ENCODE measurements at regions not wholly inside any gene's neighbourhood (a gene's known extent, or its start where the extent isn't known, plus 50 kb on each side); places are given as distances from the start of the nearest gene placed in this dataset.

GRCh38 chr5:67317603-67318002 lies 121.0 kb upstream of the CD180 start:
- H3K9me3 Mint-ChIP-seq = peaks cover 2% of the 10 kb centered on the region
- H3K27ac Mint-ChIP-seq = no peak overlapping the region
- H3K4me1 Mint-ChIP-seq = no peaks in the 10 kb centered on the region
- ChIA-PET POLR2A (no interaction called here), CTCF (no interaction called here)
- no peak for DNase-seq
- H3K27me3 Mint-ChIP-seq = no peaks in the 10 kb centered on the region
- no peak overlapping the region for H3K4me3 Mint-ChIP-seq
- H3K36me3 Mint-ChIP-seq (ENCODE audit: low read depth) = no peaks in the 10 kb centered on the region

GRCh38 chr5:67316695-67317094 lies 120.1 kb upstream of the CD180 start:
- CTCF ChIA-PET = interaction anchor here (0.7 kb wide), 1 partner anchor 293 kb away, joined by 3 read pairs; no protein-coding TSS in a partner anchor
- H3K4me1 Mint-ChIP-seq = no peaks in the 10 kb centered on the region
- H3K36me3 Mint-ChIP-seq (ENCODE audit: low read depth) = no peaks in the 10 kb centered on the region
- no peak overlapping the region for H3K4me3 Mint-ChIP-seq
- POLR2A ChIA-PET = no interaction called here
- H3K9me3 Mint-ChIP-seq = peaks cover 2% of the 10 kb centered on the region
- no peak for DNase-seq
- H3K27ac Mint-ChIP-seq = no peak overlapping the region
- no peaks in the 10 kb centered on the region for H3K27me3 Mint-ChIP-seq

GRCh38 chr5:67315082-67315989 lies 118.7 kb upstream of the CD180 start:
- Mint-ChIP-seq H3K36me3 (ENCODE audit: low read depth) (no peaks in the 10 kb centered on the region), H3K4me3 (no peak overlapping the region), H3K4me1 (no peaks in the 10 kb centered on the region), H3K27ac (no peak overlapping the region), H3K27me3 (peaks cover 1% of the 10 kb centered on the region), H3K9me3 (peaks cover 4% of the 10 kb centered on the region)
- POLR2A ChIA-PET = no interaction called here
- CTCF ChIA-PET = no interaction called here
- no peak for DNase-seq

GRCh38 chr5:67311701-67312100 lies 115.1 kb upstream of the CD180 start:
- H3K27me3 Mint-ChIP-seq = peaks cover 1% of the 10 kb centered on the region
- ChIA-PET CTCF (no interaction called here), POLR2A (no interaction called here)
- peaks cover 7% of the 10 kb centered on the region for H3K9me3 Mint-ChIP-seq
- H3K27ac Mint-ChIP-seq = no peak overlapping the region
- peaks cover 1% of the 10 kb centered on the region for H3K4me1 Mint-ChIP-seq
- no peak overlapping the region for H3K4me3 Mint-ChIP-seq
- no peaks in the 10 kb centered on the region for H3K36me3 Mint-ChIP-seq (ENCODE audit: low read depth)
- no peak for DNase-seq

GRCh38 chr5:67311208-67311607 lies 114.6 kb upstream of the CD180 start:
- H3K4me1 Mint-ChIP-seq = peaks cover 3% of the 10 kb centered on the region
- peaks cover 7% of the 10 kb centered on the region for H3K9me3 Mint-ChIP-seq
- no peaks in the 10 kb centered on the region for H3K36me3 Mint-ChIP-seq (ENCODE audit: low read depth)
- POLR2A ChIA-PET = no interaction called here
- DNase-seq = no peak
- no peak overlapping the region for H3K4me3 Mint-ChIP-seq
- CTCF ChIA-PET = no interaction called here
- H3K27ac Mint-ChIP-seq = no peak overlapping the region
- peaks cover 1% of the 10 kb centered on the region for H3K27me3 Mint-ChIP-seq

- no peak for DNase-seq
- H3K9me3 Mint-ChIP-seq = peaks cover 7% of the 10 kb centered on the region
- POLR2A ChIA-PET = no interaction called here
These were observed 114.1 kb upstream of the CD180 start for GRCh38 chr5:67310740-67311139.

GRCh38 chr5:67310169-67310568 lies 113.6 kb upstream of the CD180 start:
- no peaks in the 10 kb centered on the region for H3K36me3 Mint-ChIP-seq (ENCODE audit: low read depth)
- H3K4me3 Mint-ChIP-seq = no peak overlapping the region
- ChIA-PET CTCF (no interaction called here), POLR2A (no interaction called here)
- no peak for DNase-seq
- no peak overlapping the region for H3K27ac Mint-ChIP-seq
- peaks cover 1% of the 10 kb centered on the region for H3K27me3 Mint-ChIP-seq
- peaks cover 5% of the 10 kb centered on the region for H3K4me1 Mint-ChIP-seq
- peaks cover 7% of the 10 kb centered on the region for H3K9me3 Mint-ChIP-seq

More at GRCh38 chr5:67310740-67311139, 114.1 kb upstream of the CD180 start:
- Mint-ChIP-seq H3K27me3 (peaks cover 1% of the 10 kb centered on the region), H3K4me1 (peaks cover 5% of the 10 kb centered on the region), H3K4me3 (no peak overlapping the region), H3K36me3 (ENCODE audit: low read depth) (no peaks in the 10 kb centered on the region), H3K27ac (no peak overlapping the region)
- CTCF ChIA-PET = no interaction called here

- no peak for DNase-seq
- Mint-ChIP-seq H3K4me1 (peaks cover 5% of the 10 kb centered on the region), H3K9me3 (peaks cover 7% of the 10 kb centered on the region), H3K36me3 (ENCODE audit: low read depth) (no peaks in the 10 kb centered on the region), H3K27me3 (peaks cover 1% of the 10 kb centered on the region), H3K27ac (no peak overlapping the region), H3K4me3 (no peak overlapping the region)
- CTCF ChIA-PET = no interaction called here
- POLR2A ChIA-PET = no interaction called here
These were observed 112.5 kb upstream of the CD180 start for GRCh38 chr5:67308988-67309688.

- Mint-ChIP-seq H3K4me3 (no peak overlapping the region), H3K4me1 (peaks cover 5% of the 10 kb centered on the region), H3K27ac (no peak overlapping the region), H3K36me3 (ENCODE audit: low read depth) (no peaks in the 10 kb centered on the region), H3K27me3 (peaks cover 1% of the 10 kb centered on the region), H3K9me3 (peaks cover 7% of the 10 kb centered on the region)
- POLR2A ChIA-PET = no interaction called here
- CTCF ChIA-PET = no interaction called here
- no peak for DNase-seq
These were observed 110.5 kb upstream of the CD180 start for GRCh38 chr5:67306965-67307607.

- peaks cover 7% of the 10 kb centered on the region for H3K4me1 Mint-ChIP-seq
- peaks cover 1% of the 10 kb centered on the region for H3K27me3 Mint-ChIP-seq
- no peak for DNase-seq
- no peaks in the 10 kb centered on the region for H3K36me3 Mint-ChIP-seq (ENCODE audit: low read depth)
- H3K4me3 Mint-ChIP-seq = no peak overlapping the region
- no peak overlapping the region for H3K27ac Mint-ChIP-seq
- ChIA-PET CTCF (interaction anchor here (0.8 kb wide), 1 partner anchor 12 kb away, joined by 3 read pairs; no protein-coding TSS in a partner anchor), POLR2A (no interaction called here)
- H3K9me3 Mint-ChIP-seq = peaks cover 7% of the 10 kb centered on the region
These were observed 109.5 kb upstream of the CD180 start for GRCh38 chr5:67305913-67306710.

- no peak overlapping the region for H3K4me3 Mint-ChIP-seq
- H3K9me3 Mint-ChIP-seq = peaks cover 5% of the 10 kb centered on the region
- no peaks in the 10 kb centered on the region for H3K36me3 Mint-ChIP-seq (ENCODE audit: low read depth)
- no peak overlapping the region for H3K27ac Mint-ChIP-seq
- ChIA-PET POLR2A (no interaction called here), CTCF (no interaction called here)
- no peaks in the 10 kb centered on the region for H3K27me3 Mint-ChIP-seq
- peaks cover 9% of the 10 kb centered on the region for H3K4me1 Mint-ChIP-seq
- no peak for DNase-seq
These were observed 108.8 kb upstream of the CD180 start for GRCh38 chr5:67305401-67305800.

GRCh38 chr5:67303356-67303755 lies 106.8 kb upstream of the CD180 start:
- no peaks in the 10 kb centered on the region for H3K27me3 Mint-ChIP-seq
- H3K4me1 Mint-ChIP-seq = peaks cover 9% of the 10 kb centered on the region
- peaks cover 3% of the 10 kb centered on the region for H3K9me3 Mint-ChIP-seq
- POLR2A ChIA-PET = no interaction called here
- CTCF ChIA-PET = no interaction called here
- no peak overlapping the region for H3K4me3 Mint-ChIP-seq
- no peak for DNase-seq
- H3K36me3 Mint-ChIP-seq (ENCODE audit: low read depth) = no peaks in the 10 kb centered on the region
- H3K27ac Mint-ChIP-seq = no peak overlapping the region
